DMS 273 (cell line): ENCODE measurements at regions not wholly inside any gene's neighbourhood (a gene's known extent, or its start where the extent isn't known, plus 50 kb on each side); places are given as distances from the start of the nearest gene placed in this dataset.

ENCODE experiments used
- DNase-seq: peaks from one replicate; lab custom pipeline; 2025; ENCODE audit not compliant: unreplicated experiment; lab: John Stamatoyannopoulos, UW

- no peak for DNase-seq
Measured at GRCh38 chr10:37685741-37686683, 171.4 kb downstream of the ZNF248 start.

GRCh38 chr10:37684765-37685164 is 172.6 kb downstream of the ZNF248 start:
- no peak for DNase-seq

- no peak for DNase-seq
Measured at GRCh38 chr10:37682617-37683016, 174.8 kb downstream of the ZNF248 start.

GRCh38 chr10:37681617-37681999 is 175.8 kb downstream of the ZNF248 start:
- DNase-seq: no peak

GRCh38 chr10:37680716-37681616 is 176.4 kb downstream of the ZNF248 start:
- no peak for DNase-seq

GRCh38 chr10:37680243-37680683 is 177.1 kb downstream of the ZNF248 start:
- DNase-seq: no peak

GRCh38 chr10:37679465-37679864 is 177.9 kb downstream of the ZNF248 start:
- no peak for DNase-seq

GRCh38 chr10:37675449-37675848 is 182.0 kb downstream of the ZNF248 start:
- no peak for DNase-seq

GRCh38 chr10:37671802-37672201 is 185.6 kb downstream of the ZNF248 start:
- DNase-seq: no peak

GRCh38 chr10:37667736-37668135 is 189.7 kb downstream of the ZNF248 start:
- DNase-seq: no peak

GRCh38 chr10:37654466-37654865 is 202.9 kb downstream of the ZNF248 start:
- DNase-seq: no peak

GRCh38 chr10:37643187-37643586 is 214.2 kb downstream of the ZNF248 start:
- DNase-seq: no peak

- no peak for DNase-seq
Measured at GRCh38 chr10:37640301-37640700, 217.1 kb downstream of the ZNF248 start.

- DNase-seq: no peak
Measured at GRCh38 chr10:37639200-37639599, 218.2 kb downstream of the ZNF248 start.

GRCh38 chr10:37638569-37638968 is 218.8 kb downstream of the ZNF248 start:
- no peak for DNase-seq

- DNase-seq: no peak
Measured at GRCh38 chr10:37634351-37634880, 223.0 kb downstream of the ZNF248 start.

GRCh38 chr10:37632641-37633040 is 224.8 kb downstream of the ZNF248 start:
- peak; percentile 14 for DNase-seq

- DNase-seq: no peak
Measured at GRCh38 chr10:37623506-37623905, 233.9 kb downstream of the ZNF248 start.

GRCh38 chr10:37619336-37619735 is 238.1 kb downstream of the ZNF248 start:
- DNase-seq: no peak

- DNase-seq: no peak
Measured at GRCh38 chr10:37588299-37588698, 269.1 kb downstream of the ZNF248 start.

GRCh38 chr10:37584643-37585042 is 272.8 kb downstream of the ZNF248 start:
- DNase-seq: no peak
